PC-3 (cell line): ENCODE measurements at regions not wholly inside any gene's neighbourhood (a gene's known extent, or its start where the extent isn't known, plus 50 kb on each side); places are given as distances from the start of the nearest gene placed in this dataset.

ENCODE experiments used
- ATAC-seq: fragments of 200-7000 bp; cut with Tn5 transposase; 2 replicates; pipeline ENCODE4 v1.9.1; 2020; ENCODE audit warnings: mild to moderate bottlenecking, moderate library complexity
- BruUV-seq: library from RNA; stranded (reverse); fragments of 400-500 nt; replicated peaks from 2 replicates; lab custom pipeline; 2021; lab: Mats Ljungman, UMichigan
- CTCF ChIA-PET: fragments of 300-600 bp; sonication (Branson Sonifier 250); formaldehyde crosslinking; loops from one replicate; lab custom pipeline; 2022; ENCODE audit warnings: antibody characterized with exemption; lab: Charles Lee
- POLR2A ChIA-PET: fragments of 300-600 bp; sonication (Branson Sonifier 250); formaldehyde crosslinking; loops from one replicate; lab custom pipeline; 2022; ENCODE audit warnings: antibody characterized with exemption; ENCODE audit not compliant: unreplicated experiment; lab: Charles Lee
- DNase-seq: peaks from one replicate; pipeline ENCODE4 v3.0.0-alpha.2; 2015
- H2AFZ ChIP-seq: fragments of 300-600 bp; sonication (generic); 2 replicates; pipeline ENCODE4 v1.6.0; 2016; ENCODE audit warnings: antibody characterized with exemption, low read length
- H3F3A ChIP-seq: fragments of 300-600 bp; sonication (generic); one replicate; pipeline ENCODE4 v1.6.0; 2017; ENCODE audit warnings: antibody characterized with exemption, low read length, control low read depth, mild to moderate bottlenecking; ENCODE audit not compliant: unreplicated experiment
- H3K27ac ChIP-seq: fragments of 300-600 bp; sonication (generic); 2 replicates; pipeline ENCODE4 v1.5.1; 2016; ENCODE audit warnings: mild to moderate bottlenecking, low read length
- H3K27me3 ChIP-seq: fragments of 300-600 bp; sonication (generic); 2 replicates; pipeline ENCODE4 v1.6.1; 2016; ENCODE audit warnings: low read length, mixed read lengths
- H3K36me3 ChIP-seq: fragments of 300-600 bp; sonication (generic); 2 replicates; pipeline ENCODE4 v1.6.1; 2016; ENCODE audit warnings: low read depth, mixed run types, low read length, mixed read lengths
- H3K4me1 ChIP-seq: fragments of 300-600 bp; sonication (generic); 2 replicates; pipeline ENCODE4 v1.5.1; 2016; ENCODE audit warnings: low read length; ENCODE audit not compliant: insufficient read depth
- H3K4me2 ChIP-seq: fragments of 300-600 bp; sonication (generic); 2 replicates; pipeline ENCODE4 v1.6.0; 2016; ENCODE audit warnings: low read length
- H3K4me3 ChIP-seq: fragments of 300-600 bp; sonication (generic); 2 replicates; pipeline ENCODE4 v1.5.1; 2016; ENCODE audit warnings: mild to moderate bottlenecking, low read length, mixed read lengths
- H3K79me2 ChIP-seq: fragments of 300-600 bp; sonication (generic); 2 replicates; pipeline ENCODE4 v1.6.1; 2017; ENCODE audit warnings: low read length, mixed read lengths
- H3K9ac ChIP-seq: fragments of 300-600 bp; sonication (generic); 2 replicates; pipeline ENCODE4 v1.6.0; 2016; ENCODE audit warnings: mild to moderate bottlenecking, low read length
- H3K9me2 ChIP-seq: fragments of 300-600 bp; sonication (generic); replicated peaks from 2 replicates; pipeline ENCODE4 v1.6.1; 2016; ENCODE audit warnings: mixed run types, low read length, mixed read lengths
- H3K9me3 ChIP-seq: fragments of 300-600 bp; sonication (generic); 2 replicates; pipeline ENCODE4 v1.6.1; 2016; ENCODE audit warnings: low read length, mixed read lengths
- H4K20me1 ChIP-seq: fragments of 300-600 bp; sonication (generic); 2 replicates; pipeline ENCODE4 v1.6.1; 2016; ENCODE audit warnings: low read length, mixed read lengths
- CTCF ChIP-seq: fragments of 300-600 bp; sonication (generic); conservative IDR thresholded peaks from 2 replicates; pipeline ENCODE4 v1.5.1; 2017; ENCODE audit warnings: antibody characterized with exemption, low read depth, mild to moderate bottlenecking, low read length
- EZH2 ChIP-seq: fragments of 300-600 bp; sonication (generic); IDR thresholded peaks from one replicate; pipeline ENCODE4 v1.6.1; 2017; ENCODE audit warnings: antibody characterized with exemption, mild to moderate bottlenecking, low read length; ENCODE audit not compliant: unreplicated experiment
- EZH2phosphoT487 ChIP-seq: fragments of 300-600 bp; sonication (generic); IDR thresholded peaks from 2 replicates; pipeline ENCODE4 v1.6.1; 2018; ENCODE audit warnings: mild to moderate bottlenecking, antibody characterized with exemption, low read length, borderline replicate concordance
- intact Hi-C: fragments of 100-400 bp; cut with micrococcal nuclease; formaldehyde crosslinking; loops from 2 replicates; pipeline ENCODE4 v1.9.0; 2023

- TF ChIP-seq EZH2 (no peak), EZH2phosphoT487 (no peak), CTCF (no peak)
- Histone ChIP-seq H3K4me1 (peaks cover 9% of the 10 kb centered on the region; the same call in 1 of the 2 replicates), H3K27me3 (0 out of 2 replicates have a peak, but pooled peaks cover 10% of the 10 kb centered on the region), H3K36me3 (no peaks in the 10 kb centered on the region), H3K79me2 (no peaks in the 10 kb centered on the region), H4K20me1 (no peaks in the 10 kb centered on the region), H3K27ac (no peak overlapping the region), H3K4me2 (no peak overlapping the region), H2AFZ (no peak overlapping the region), H3F3A (no peaks in the 10 kb centered on the region), H3K4me3 (no peak overlapping the region), H3K9me3 (no peaks in the 10 kb centered on the region), H3K9me2 (no peaks in the 10 kb centered on the region), H3K9ac (no peak overlapping the region)
- DNase-seq (no peak), ATAC-seq (no peak)
- CTCF ChIA-PET, result no interaction called here
- no TSS peak for BruUV-seq
- POLR2A ChIA-PET, result no interaction called here
- intact Hi-C loops, result no loop called here
Observed at GRCh38 chr7:16061011-16061410, 360.3 kb downstream of the CRPPA start.

GRCh38 chr7:16060502-16060901, 360.8 kb downstream of the CRPPA start:
- H3K9ac ChIP-seq, result no peak overlapping the region
- H3K27ac ChIP-seq, result no peak overlapping the region
- H3K4me2 ChIP-seq, result no peak overlapping the region
- H3K4me3 ChIP-seq, result no peak overlapping the region
- no TSS peak for BruUV-seq
- no peaks in the 10 kb centered on the region for H3K9me2 ChIP-seq
- no peak for TF ChIP-seq EZH2
- no peak for TF ChIP-seq EZH2phosphoT487
- no peak for TF ChIP-seq CTCF
- intact Hi-C loops, result no loop called here
- H3K79me2 ChIP-seq, result no peaks in the 10 kb centered on the region
- H3F3A ChIP-seq, result no peaks in the 10 kb centered on the region
- H3K4me1 ChIP-seq, result peaks cover 9% of the 10 kb centered on the region; the same call in 1 of the 2 replicates
- no peak overlapping the region for H2AFZ ChIP-seq
- no peaks in the 10 kb centered on the region for H4K20me1 ChIP-seq
- DNase-seq (no peak), ATAC-seq (no peak)
- no peaks in the 10 kb centered on the region for H3K9me3 ChIP-seq
- CTCF ChIA-PET, result no interaction called here
- H3K36me3 ChIP-seq, result no peaks in the 10 kb centered on the region
- H3K27me3 ChIP-seq, result 0 out of 2 replicates have a peak, but pooled peaks cover 10% of the 10 kb centered on the region
- POLR2A ChIA-PET, result no interaction called here

DNA sequence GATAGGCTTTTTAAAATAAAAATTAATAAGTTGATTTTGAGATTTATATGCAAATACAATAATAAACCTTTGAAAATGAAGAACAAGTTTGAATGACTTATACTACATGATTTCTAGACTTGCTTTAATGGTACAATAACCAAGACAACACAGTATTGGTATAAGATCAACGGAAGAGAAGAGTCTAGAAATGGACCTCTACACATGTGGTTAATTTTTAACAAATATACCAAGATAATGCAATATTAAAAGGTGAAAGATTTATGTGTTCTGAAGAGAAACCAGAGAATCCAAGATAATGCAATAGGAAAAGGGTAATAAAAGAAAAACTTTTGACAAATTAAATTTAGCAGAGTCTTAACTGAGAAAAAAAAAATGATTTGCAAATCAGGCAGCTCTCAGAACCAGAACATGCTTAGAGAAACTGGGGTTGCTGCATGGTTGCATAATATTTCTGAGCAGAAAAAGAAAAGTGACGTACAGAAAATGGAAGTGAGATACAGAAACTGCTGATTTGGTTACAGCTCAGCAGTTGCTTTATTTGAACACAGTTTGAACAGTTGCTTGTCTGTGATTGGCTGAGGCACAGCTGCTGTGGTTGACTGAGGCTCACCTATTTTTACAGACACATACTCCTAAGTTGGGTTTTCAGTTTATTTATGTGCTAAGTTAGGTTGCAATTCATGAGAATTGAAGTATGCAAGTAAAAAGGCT, 365.9 kb downstream of the CRPPA start:
- TF ChIP-seq CTCF (no peak), EZH2phosphoT487 (no peak), EZH2 (no peak)
- Histone ChIP-seq H3K4me1 (no peaks in the 10 kb centered on the region), H3K36me3 (no peaks in the 10 kb centered on the region), H3K9me2 (no peaks in the 10 kb centered on the region), H3K9me3 (no peaks in the 10 kb centered on the region), H3K4me2 (no peak overlapping the region), H3F3A (no peaks in the 10 kb centered on the region), H4K20me1 (no peaks in the 10 kb centered on the region), H2AFZ (no peak overlapping the region), H3K27ac (no peak overlapping the region), H3K27me3 (no peaks in the 10 kb centered on the region), H3K79me2 (no peaks in the 10 kb centered on the region), H3K9ac (no peak overlapping the region), H3K4me3 (no peak overlapping the region)
- CTCF ChIA-PET, result no interaction called here
- intact Hi-C loops, result no loop called here
- DNase-seq, result no peak
- no peak for ATAC-seq
- no TSS peak for BruUV-seq
- POLR2A ChIA-PET, result no interaction called here
